Panc1 (cell line): ENCODE measurements at regions not wholly inside any gene's neighbourhood (a gene's known extent, or its start where the extent isn't known, plus 50 kb on each side); places are given as distances from the start of the nearest gene placed in this dataset.

Experiments
- ATAC-seq: fragments of 200-7000 bp; cut with Tn5 transposase; 2 replicates; pipeline ENCODE4 v1.9.1; 2020; ENCODE audit warnings: mild to moderate bottlenecking, moderate library complexity
- BruUV-seq: library from RNA; stranded (reverse); fragments of 400-500 nt; replicated peaks from 2 replicates; lab custom pipeline; 2021; lab: Mats Ljungman, UMichigan
- CTCF ChIA-PET: fragments of 300-600 bp; sonication (Branson Sonifier 250); formaldehyde crosslinking; loops from one replicate; lab custom pipeline; 2022; ENCODE audit warnings: antibody characterized with exemption; lab: Charles Lee
- POLR2A ChIA-PET: fragments of 300-600 bp; sonication (Branson Sonifier 250); formaldehyde crosslinking; loops from one replicate; lab custom pipeline; 2022; ENCODE audit warnings: antibody characterized with exemption; lab: Charles Lee
- DNase-seq: peaks from one replicate; pipeline ENCODE4 v3.0.0-alpha.2; 2010; ENCODE audit warnings: low read depth, low spot score
- H3K27ac ChIP-seq: 2 replicates; pipeline ENCODE4 v1.5.1; 2011; ENCODE audit warnings: mild to moderate bottlenecking, low read length, inconsistent platforms
- H3K27me3 ChIP-seq: fragments of 200-500 bp; sonication (Bioruptor generic); 2 replicates; pipeline ENCODE4 v1.6.0; 2014; ENCODE audit warnings: low read length, inconsistent platforms; ENCODE audit not compliant: control insufficient read depth, insufficient read depth
- H3K36me3 ChIP-seq: fragments of 200-500 bp; sonication (Bioruptor generic); 2 replicates; pipeline ENCODE4 v1.5.1; 2014; ENCODE audit warnings: inconsistent platforms, mild to moderate bottlenecking, low read length, moderate library complexity; ENCODE audit not compliant: control insufficient read depth, insufficient read depth
- H3K4me1 ChIP-seq: 2 replicates; pipeline ENCODE4 v1.5.1; 2011; ENCODE audit warnings: inconsistent platforms, mild to moderate bottlenecking, low read length, moderate library complexity; ENCODE audit not compliant: control insufficient read depth, insufficient read depth
- H3K4me3 ChIP-seq, 2 experiments: 2 replicates each; pipeline ENCODE4 v1.5.1; 2011 to 2012; ENCODE audit warnings: low read depth in 2 of 2, low read length in 2 of 2, mild to moderate bottlenecking in 2 of 2, inconsistent platforms in 1 of 2, moderate library complexity in 1 of 2
- H3K9me3 ChIP-seq: fragments of 200-500 bp; sonication (Bioruptor generic); 2 replicates; pipeline ENCODE4 v1.5.1; 2014; ENCODE audit warnings: low read depth, mild to moderate bottlenecking, inconsistent platforms, low read length, moderate library complexity; ENCODE audit not compliant: control insufficient read depth, insufficient read depth
- POLR2AphosphoS5 ChIP-seq: IDR thresholded peaks from 2 replicates; pipeline ENCODE4 v1.6.1; 2012; ENCODE audit warnings: mild to moderate bottlenecking, low read depth, low read length, moderate library complexity
- REST ChIP-seq, 2 experiments: IDR thresholded peaks; 2 replicates each; pipeline ENCODE4 v1.6.1; 2011 to 2012; ENCODE audit warnings: low read depth in 2 of 2, control low read depth in 1 of 2, low read length in 1 of 2, mild to moderate bottlenecking in 1 of 2, moderate library complexity in 1 of 2; ENCODE audit not compliant: insufficient read depth in 1 of 2
- SIN3A ChIP-seq: IDR thresholded peaks from 2 replicates; pipeline ENCODE4 v1.6.1; 2012; ENCODE audit warnings: low read depth, mild to moderate bottlenecking, low read length, moderate library complexity, borderline replicate concordance; ENCODE audit not compliant: insufficient read depth
- TCF7L2 ChIP-seq: IDR thresholded peaks from 2 replicates; pipeline ENCODE4 v1.6.1; 2011; ENCODE audit warnings: mild to moderate bottlenecking, low read depth, low read length, inconsistent platforms
- in situ Hi-C: cut with HindIII; loops from 2 replicates; pipeline ENCODE4 v1.10.0; 2016; ENCODE audit warnings: low sequenced_read_pairs, low pct_unique_long_range_greater_than_20kb
- intact Hi-C: fragments of 100-400 bp; cut with micrococcal nuclease; formaldehyde crosslinking; loops from one replicate; pipeline ENCODE4 v1.10.0; 2022; ENCODE audit not compliant: unreplicated experiment
- TF ChIP-seq, protein P1 (sequence below): fragments of 450-650 bp; IDR thresholded peaks from 2 replicates; pipeline ENCODE4 v1.5.1; 2017; ENCODE audit warnings: mild to moderate bottlenecking

DNA sequence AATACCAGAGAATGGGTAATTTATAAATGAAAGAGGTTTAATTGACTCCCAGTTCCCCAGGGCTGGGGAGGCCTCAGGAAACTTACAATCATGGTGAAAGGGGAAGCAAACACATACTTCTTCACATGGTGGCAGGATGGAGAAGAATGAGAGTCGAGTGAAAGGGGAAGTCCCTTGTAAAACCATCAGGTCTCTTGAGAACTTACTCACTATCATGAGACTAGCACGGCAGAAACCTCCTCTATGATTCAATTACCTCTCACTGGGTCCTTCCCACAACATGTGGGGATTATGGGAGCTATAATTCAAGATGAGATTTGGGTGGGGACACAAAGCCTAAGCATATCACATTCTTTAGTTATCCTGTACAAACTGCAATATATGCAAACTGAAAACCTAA is 609.4 kb downstream of the MTRR start:
- Histone ChIP-seq H3K36me3 (no peaks in the 10 kb centered on the region), H3K4me1 (no peaks in the 10 kb centered on the region), H3K27me3 (no peaks in the 10 kb centered on the region), H3K9me3 (no peaks in the 10 kb centered on the region), H3K4me3 (no peak overlapping the region), H3K27ac (no peak overlapping the region)
- in situ Hi-C loops (no loop called here), intact Hi-C loops (no loop called here)
- DNase-seq = no peak
- TF ChIP-seq, protein P1, sequence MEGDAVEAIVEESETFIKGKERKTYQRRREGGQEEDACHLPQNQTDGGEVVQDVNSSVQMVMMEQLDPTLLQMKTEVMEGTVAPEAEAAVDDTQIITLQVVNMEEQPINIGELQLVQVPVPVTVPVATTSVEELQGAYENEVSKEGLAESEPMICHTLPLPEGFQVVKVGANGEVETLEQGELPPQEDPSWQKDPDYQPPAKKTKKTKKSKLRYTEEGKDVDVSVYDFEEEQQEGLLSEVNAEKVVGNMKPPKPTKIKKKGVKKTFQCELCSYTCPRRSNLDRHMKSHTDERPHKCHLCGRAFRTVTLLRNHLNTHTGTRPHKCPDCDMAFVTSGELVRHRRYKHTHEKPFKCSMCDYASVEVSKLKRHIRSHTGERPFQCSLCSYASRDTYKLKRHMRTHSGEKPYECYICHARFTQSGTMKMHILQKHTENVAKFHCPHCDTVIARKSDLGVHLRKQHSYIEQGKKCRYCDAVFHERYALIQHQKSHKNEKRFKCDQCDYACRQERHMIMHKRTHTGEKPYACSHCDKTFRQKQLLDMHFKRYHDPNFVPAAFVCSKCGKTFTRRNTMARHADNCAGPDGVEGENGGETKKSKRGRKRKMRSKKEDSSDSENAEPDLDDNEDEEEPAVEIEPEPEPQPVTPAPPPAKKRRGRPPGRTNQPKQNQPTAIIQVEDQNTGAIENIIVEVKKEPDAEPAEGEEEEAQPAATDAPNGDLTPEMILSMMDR = no peak
- TF ChIP-seq TCF7L2 (no peak), POLR2AphosphoS5 (no peak), REST (IDR thresholded peaks at IDR 0.05; ENCODE audit: insufficient read depth in 1 of 2, low read depth in 2 of 2, low read length in 1 of 2) (no peak), SIN3A (no peak)
- BruUV-seq = no TSS peak
- ATAC-seq = no peak
- ChIA-PET CTCF (no interaction called here), POLR2A (no interaction called here)

DNA sequence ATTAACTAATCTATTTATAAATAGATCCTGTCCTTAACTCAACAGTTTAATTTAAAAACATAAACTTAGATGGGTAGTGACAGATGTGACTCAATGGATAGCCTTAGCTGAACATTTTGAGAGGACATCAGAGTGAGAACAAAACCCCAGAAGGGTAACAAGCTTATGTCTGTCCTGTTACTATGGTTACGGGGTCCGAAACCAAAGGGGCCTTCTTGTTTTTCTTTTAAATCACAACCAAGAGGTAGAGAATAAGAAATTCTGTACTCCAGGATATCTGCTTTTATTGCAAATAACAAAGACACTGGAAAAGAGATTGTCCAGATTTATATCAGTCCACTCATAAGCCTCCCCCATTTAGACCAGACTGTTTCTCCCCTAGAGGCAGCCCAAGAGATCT is 612.1 kb downstream of the MTRR start:
- H3K27ac ChIP-seq = no peak overlapping the region
- in situ Hi-C loops (no loop called here), intact Hi-C loops (no loop called here)
- no peak for ATAC-seq
- H3K4me3 ChIP-seq = no peak overlapping the region
- ChIA-PET CTCF (no interaction called here), POLR2A (no interaction called here)
- H3K27me3 ChIP-seq = no peaks in the 10 kb centered on the region
- H3K4me1 ChIP-seq = no peaks in the 10 kb centered on the region
- DNase-seq = no peak
- TF ChIP-seq POLR2AphosphoS5 (no peak), TCF7L2 (no peak), SIN3A (no peak)
- TF ChIP-seq, protein P1 = no peak
- no peaks in the 10 kb centered on the region for H3K9me3 ChIP-seq
- no peaks in the 10 kb centered on the region for H3K36me3 ChIP-seq
- BruUV-seq = no TSS peak
